NCI-H2081 treated with DMSO at 0.1 percent for 48 hours (cell line): ENCODE measurements at regions not wholly inside any gene's neighbourhood (a gene's known extent, or its start where the extent isn't known, plus 50 kb on each side); places are given as distances from the start of the nearest gene placed in this dataset.

Source experiments
- DNase-seq: peaks from one replicate; lab custom pipeline; 2025; lab: John Stamatoyannopoulos, UW

DNA sequence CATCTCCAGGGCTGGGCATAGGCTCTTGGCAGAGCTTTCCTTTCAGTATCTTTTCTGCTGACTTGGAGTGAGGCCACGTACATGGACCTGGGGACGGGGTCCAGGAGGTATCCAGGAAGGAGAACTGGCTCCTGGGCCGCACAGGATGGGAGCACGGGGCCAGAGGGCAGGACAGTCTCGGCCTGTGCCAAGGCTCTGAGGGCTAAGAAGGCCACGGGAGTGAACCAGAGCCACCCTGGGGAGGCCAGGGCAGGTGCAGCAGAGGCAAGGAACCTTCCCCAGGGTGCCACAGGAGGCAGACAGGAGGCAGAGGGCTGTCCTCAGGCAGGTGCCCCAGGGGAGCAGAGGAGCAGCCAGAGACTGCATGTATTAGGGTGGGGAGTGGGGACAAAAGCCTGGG, 50.3 kb downstream of the PLXNA1 start:
- no peak for DNase-seq

DNA sequence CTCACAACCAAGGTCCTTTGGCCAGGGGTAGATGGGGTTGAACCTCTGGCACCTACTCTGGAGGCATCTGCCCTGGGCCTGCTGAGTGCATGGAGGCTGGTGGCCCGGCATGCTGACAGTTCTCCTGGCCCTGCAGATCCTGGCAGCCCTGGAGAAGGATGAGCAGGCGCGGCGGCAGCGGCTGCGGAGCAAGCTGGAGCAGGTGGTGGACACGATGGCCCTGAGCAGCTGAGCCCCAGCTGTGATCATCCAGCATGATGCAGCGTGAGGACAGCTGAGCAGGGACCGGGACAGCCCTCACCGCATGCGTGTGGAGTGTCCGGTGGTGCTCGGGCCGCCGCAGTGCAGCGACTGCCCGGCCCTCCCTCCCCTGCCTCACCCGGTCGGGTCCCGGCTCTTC, 50.9 kb downstream of the PLXNA1 start:
- no peak for DNase-seq

GRCh38 chr3:127034195-127034989, 51.5 kb downstream of the PLXNA1 start:
- no peak for DNase-seq

DNA sequence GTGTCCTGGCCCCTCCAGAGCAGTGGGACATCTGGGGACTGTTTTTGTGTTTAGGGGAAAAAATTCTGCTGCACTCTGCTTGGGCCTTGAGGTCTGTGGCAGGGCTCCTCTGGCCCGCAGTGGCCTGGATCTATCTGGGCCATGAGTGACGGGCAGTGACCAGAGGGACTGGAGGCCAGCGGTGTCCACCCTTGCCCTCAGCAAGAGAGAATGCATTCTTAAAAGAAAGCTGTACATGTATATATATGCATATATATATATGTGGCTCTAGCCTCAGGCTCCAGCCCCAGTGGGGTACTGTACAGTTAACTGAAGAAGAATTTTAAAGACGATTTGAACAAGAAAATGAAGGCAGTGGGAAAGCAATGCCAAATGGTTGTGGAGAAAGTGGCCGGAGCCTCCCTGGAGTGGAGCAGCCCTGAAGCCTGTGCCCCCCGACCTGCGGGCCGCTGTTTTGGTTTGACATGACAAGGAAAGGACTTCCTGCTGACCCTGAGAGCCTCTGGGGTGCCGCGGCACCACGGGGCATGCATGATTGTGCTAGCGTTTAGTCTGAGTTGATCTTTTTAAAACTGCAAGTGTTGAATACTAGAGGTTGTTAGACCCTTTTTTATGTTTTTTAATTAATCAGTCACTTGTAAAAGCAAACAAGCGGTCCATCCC, 52.2 kb downstream of the PLXNA1 start:
- no peak for DNase-seq

GRCh38 chr3:127035677-127036076, 52.8 kb downstream of the PLXNA1 start:
- DNase-seq, result no peak

DNA sequence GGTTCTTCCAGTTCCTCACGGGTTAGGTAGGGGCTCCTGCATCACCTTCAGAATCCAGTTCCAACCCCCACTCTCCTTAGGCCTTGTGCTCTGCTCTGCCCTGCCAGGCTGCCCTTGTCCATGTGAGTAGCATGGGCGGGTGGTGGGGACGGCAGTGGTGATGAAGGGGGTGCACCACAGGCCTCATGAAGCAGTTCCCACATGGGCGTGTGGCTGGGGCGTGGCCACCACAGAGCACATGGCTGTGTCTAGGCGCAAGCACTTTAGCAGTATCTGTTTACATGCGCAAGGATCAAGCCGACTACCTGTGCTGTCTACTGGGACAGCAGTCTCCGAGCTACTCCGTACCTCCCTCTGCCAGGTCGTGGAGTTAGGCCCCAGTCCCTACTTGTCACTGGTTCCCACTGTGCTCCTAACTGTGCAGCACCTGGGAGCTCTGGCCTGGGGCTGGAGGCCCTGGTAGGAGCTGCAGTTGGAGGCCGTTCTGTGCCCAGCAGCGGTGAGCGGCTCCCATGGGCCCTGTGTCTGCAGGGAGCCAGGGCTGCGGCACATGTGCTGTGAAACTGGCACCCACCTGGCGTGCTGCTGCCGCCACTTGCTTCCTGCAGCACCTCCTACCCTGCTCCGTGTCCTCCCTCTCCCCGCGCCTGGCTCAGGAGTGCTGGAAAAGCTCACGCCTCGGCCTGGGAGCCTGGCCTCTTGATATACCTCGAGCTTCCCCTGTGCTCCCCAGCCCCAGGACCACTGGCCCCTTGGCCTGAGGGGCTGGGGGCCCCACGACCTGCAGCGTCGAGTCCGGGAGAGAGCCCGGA, 53.5 kb downstream of the PLXNA1 start:
- no peak for DNase-seq

DNA sequence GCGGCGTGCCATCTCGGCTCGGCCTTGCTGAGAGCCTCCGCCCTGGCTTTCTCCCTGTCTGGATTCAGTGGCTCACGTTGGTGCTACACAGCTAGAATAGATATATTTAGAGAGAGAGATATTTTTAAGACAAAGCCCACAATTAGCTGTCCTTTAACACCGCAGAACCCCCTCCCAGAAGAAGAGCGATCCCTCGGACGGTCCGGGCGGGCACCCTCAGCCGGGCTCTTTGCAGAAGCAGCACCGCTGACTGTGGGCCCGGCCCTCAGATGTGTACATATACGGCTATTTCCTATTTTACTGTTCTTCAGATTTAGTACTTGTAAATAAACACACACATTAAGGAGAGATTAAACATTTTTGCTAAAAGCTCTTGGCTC, 54.1 kb downstream of the PLXNA1 start:
- no peak for DNase-seq

- no peak for DNase-seq
Measured at GRCh38 chr3:127037418-127037841, 54.5 kb downstream of the PLXNA1 start.

- DNase-seq, result no peak
Measured at GRCh38 chr3:127037971-127038446, 55.1 kb downstream of the PLXNA1 start.

- DNase-seq, result no peak
Measured at GRCh38 chr3:127038466-127038865, 55.6 kb downstream of the PLXNA1 start.

DNA sequence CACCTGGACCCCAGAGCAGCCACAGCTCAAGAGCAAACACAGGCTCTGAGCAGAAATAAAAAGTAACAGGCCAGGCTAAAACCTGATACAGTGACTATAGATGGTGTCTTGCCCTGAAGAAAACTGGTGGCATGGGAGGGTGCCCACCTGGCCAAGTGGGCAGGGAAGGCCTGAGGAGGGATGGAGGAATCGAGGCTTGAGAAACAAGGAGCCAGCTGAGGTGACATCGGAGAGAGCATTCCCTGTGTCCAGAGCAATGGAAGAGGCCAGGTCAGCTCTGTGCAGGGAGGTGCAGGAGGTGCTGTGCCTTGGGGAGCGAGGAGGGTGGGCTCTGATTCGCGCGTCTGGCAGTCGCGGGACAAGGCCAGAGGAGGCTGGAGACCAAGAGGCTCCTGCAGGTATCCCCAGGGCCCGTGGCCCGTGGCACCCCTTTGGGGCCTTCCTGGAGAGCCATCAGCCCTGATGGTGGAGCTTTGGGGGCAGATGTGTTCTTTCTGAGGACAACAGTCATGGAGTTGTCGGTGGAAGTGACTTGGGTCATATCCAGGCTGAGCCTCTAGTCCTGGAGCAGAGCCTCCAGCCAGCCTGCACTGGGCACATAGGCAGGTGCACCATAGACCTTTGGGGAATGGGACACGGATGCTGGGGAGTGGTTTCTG, 56.1 kb downstream of the PLXNA1 start:
- DNase-seq, result no peak

GRCh38 chr3:127039719-127040118, 56.8 kb downstream of the PLXNA1 start:
- no peak for DNase-seq

DNA sequence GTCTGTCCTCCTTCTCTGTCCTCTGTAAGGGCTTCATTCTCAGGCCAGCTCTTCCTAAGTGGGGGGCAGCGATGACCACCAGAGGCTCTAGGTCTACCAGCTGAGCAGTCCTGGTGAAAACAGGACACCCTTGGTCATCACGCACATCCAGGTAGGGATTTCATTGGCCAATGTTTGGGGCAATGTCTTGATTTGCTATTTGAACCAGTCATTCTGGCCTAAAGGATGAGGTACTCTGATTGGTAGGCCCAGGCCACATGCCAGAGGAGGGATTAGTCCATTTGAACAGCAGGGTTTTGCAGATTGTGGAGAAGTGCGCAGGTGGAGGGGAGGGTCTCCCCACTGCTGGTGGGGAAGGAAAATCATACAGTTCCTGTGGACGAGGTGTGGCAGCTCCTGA, 57.3 kb downstream of the PLXNA1 start:
- no peak for DNase-seq

DNA sequence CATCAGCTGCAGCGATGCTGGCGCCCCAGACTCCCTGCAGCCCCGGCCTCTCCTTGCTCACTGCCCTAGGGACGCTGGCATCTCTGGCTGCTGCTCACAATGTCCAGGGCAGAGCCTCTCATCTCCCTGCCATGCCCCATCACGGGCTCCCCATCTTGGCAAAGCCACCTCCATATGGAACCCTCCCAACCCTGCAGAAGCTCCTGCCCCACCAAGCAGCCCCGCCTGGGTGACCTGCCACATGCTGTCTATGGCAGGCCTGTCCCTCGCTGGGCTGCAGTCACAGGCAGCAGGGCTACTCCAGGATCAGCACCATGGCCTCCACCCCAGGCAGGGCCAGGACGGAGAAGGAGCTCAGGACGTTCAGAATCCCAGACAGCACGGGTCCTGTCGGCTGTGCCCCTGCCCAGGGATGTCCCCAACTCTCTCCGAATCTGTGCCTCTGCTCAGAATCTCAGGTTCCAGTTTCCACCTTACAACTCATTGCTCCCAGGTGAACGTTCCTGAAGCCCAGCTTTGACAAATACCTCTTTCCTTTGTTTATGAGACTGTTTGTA, 58.4 kb downstream of the PLXNA1 start:
- DNase-seq, result no peak

DNA sequence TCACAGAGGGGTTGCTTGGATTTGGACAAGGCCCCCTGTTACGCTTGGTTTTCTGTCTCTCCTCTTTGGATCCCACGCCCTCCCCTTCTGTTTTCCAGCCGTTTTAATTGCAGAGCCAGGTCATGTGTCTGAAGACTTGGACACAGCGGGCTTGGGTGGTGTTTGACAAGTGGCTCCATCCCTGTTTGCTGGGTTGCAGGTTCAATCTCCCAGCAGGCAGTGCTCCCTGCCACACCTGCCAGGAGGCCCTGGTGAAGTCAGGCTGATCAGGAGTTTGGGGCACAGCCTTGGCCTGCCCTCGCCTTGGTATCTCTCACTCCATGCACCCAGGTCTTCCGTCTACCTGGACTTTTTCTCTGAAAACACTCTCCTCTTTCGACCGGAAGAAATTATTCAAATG, 59.0 kb downstream of the PLXNA1 start:
- DNase-seq, result no peak

- no peak for DNase-seq
Measured at GRCh38 chr3:127042634-127043033, 59.7 kb downstream of the PLXNA1 start.

DNA sequence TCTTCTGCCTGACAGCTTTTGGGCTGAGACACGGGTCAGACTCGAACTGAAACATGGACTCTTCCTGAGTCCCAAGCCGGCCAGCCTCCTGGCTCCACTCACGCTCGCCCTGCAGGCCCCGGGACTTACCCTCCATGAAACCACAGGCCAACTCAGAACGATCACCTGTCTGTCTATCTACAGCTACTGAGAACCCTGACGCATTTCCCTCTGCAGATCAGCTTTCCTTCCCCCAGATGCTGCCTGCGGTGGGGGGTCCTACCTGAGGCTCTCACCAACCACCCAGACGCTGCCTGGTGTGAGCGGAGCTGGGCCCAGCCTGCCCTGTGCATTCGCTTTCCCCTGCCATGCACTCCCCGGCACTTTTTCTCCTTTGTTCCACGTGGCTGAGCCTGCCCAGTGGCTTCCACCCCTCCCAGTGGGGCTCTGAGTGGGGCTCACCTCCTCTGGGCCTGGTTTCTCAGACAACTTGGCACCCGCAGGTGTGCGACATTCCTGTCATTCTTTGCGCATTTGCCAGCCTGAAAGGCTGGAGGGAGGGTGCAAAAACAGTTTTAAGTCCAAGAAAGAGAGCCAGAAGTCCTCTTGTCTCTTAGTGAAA, 60.2 kb downstream of the PLXNA1 start:
- DNase-seq, result no peak

- no peak for DNase-seq
Measured at GRCh38 chr3:127043731-127044510, 61.0 kb downstream of the PLXNA1 start.

- no peak for DNase-seq
Measured at GRCh38 chr3:127044996-127045395, 62.1 kb downstream of the PLXNA1 start.

DNA sequence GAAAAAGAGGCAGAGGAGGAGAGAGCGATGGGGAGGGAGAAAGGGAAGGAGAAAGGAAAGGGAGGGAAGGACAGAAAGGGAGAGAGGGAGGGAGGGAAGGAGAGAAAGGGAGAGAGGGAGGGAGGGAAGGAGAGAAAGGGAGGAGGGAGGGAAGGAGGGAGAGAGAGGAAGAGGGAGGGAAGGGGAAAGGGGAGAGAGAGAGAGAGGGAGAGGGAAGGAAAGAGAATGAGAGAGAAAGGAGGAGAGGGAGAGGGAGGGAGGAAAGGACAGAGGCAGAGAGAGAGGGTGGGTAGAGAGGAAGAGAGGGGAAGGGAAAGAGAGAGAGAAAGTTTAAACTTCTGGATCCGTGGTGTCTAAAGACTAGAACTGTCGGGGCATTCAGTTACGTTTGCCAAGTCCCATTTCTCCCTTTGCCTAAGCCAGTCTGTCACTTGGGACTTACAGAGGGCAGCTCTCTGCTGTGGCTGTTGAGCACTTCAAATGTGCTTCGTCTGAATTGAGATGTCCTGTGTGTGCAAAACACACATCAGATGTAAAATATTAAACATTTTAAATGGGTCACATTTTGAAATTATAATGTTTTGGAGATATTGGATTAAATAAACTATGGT, 62.6 kb downstream of the PLXNA1 start:
- no peak for DNase-seq
